Liver (tissue), 3 donors: ENCODE measurements at regions not wholly inside any gene's neighbourhood (a gene's known extent, or its start where the extent isn't known, plus 50 kb on each side); places are given as distances from the start of the nearest gene placed in this dataset.

Source experiments
- EGR1 ChIP-seq, 2 donors: IDR thresholded peaks; 2 replicates each; pipeline ENCODE4 v1.6.1; 2016 to 2018; ENCODE audit warnings: antibody characterized with exemption in 2 of 2, low read depth in 2 of 2
- FOXA1 ChIP-seq: IDR thresholded peaks from 2 replicates; pipeline ENCODE4 v1.6.1; 2016; ENCODE audit warnings: antibody characterized with exemption
- GABPA ChIP-seq, 2 donors: IDR thresholded peaks in 1 of 2; conservative IDR thresholded peaks in 1 of 2; 2 replicates each; pipeline ENCODE4 v1.6.1; 2016; ENCODE audit warnings: antibody characterized with exemption in 2 of 2, mild to moderate bottlenecking in 1 of 2, moderate library complexity in 1 of 2
- HNF4A ChIP-seq, 2 donors: conservative IDR thresholded peaks; 2 replicates each; pipeline ENCODE4 v1.6.1; 2016; ENCODE audit warnings: antibody characterized with exemption in 2 of 2, mild to moderate bottlenecking in 2 of 2
- HNF4G ChIP-seq: IDR thresholded peaks from 2 replicates; pipeline ENCODE4 v1.6.1; 2016; ENCODE audit warnings: antibody characterized with exemption
- JUND ChIP-seq, 2 donors: IDR thresholded peaks; 2 replicates each; pipeline ENCODE4 v1.6.1; 2016; ENCODE audit warnings: antibody characterized with exemption in 2 of 2
- NR2F2 ChIP-seq: IDR thresholded peaks from 2 replicates; pipeline ENCODE4 v1.6.1; 2016; ENCODE audit warnings: antibody characterized with exemption
- RAD21 ChIP-seq, 2 donors: IDR thresholded peaks; 2 replicates each; pipeline ENCODE4 v1.6.1; 2016; ENCODE audit warnings: antibody characterized with exemption in 2 of 2, mild to moderate bottlenecking in 2 of 2
- YY1 ChIP-seq: IDR thresholded peaks from 2 replicates; pipeline ENCODE4 v1.6.1; 2016; ENCODE audit warnings: antibody characterized with exemption, mild to moderate bottlenecking
- TF ChIP-seq, protein P1 (sequence below): IDR thresholded peaks from 2 replicates; pipeline ENCODE4 v1.6.1; 2016; ENCODE audit warnings: antibody characterized with exemption, mild to moderate bottlenecking
- TF ChIP-seq, protein P2 (sequence below): IDR thresholded peaks from 2 replicates; pipeline ENCODE4 v1.6.1; 2016; ENCODE audit warnings: antibody characterized with exemption
- TF ChIP-seq, protein P3 (sequence below): fragments of 150-350 bp; IDR thresholded peaks from 2 replicates; pipeline ENCODE4 v1.5.1; 2017; ENCODE audit warnings: improper control_type of control experiment, low read depth, low read length; ENCODE audit not compliant: missing input control
- donor health status: healthy.
- donor health status: healthy.

DNA sequence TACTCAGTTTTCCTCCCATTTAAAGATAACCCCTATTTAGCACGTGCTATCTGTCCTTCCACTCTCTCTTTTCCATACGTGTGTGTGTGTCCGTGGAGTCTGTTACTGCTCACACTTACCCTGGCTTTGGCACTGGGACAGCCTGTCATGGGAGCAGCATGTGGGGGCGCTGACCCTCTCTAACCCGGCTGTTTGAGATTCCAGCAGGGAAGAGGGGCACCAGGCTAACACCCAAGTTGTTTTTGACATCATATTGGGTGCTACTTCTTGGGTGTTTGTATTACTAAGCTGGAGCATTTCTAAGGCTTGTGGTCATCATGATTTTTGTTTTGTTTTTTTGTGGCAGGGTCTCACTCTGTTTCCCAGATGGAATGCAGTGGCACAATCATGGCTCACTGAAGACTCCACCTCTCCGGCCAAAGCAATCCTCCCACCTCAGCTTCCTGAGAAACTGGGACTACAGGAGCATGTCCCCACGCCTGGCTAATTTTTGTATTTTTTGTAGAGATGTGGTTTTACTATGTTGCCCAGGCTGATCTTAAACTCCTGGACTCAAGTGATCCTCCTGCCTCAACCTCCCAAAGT lies 56.9 kb upstream of the SIMC1 start:
- TF ChIP-seq, protein P1, sequence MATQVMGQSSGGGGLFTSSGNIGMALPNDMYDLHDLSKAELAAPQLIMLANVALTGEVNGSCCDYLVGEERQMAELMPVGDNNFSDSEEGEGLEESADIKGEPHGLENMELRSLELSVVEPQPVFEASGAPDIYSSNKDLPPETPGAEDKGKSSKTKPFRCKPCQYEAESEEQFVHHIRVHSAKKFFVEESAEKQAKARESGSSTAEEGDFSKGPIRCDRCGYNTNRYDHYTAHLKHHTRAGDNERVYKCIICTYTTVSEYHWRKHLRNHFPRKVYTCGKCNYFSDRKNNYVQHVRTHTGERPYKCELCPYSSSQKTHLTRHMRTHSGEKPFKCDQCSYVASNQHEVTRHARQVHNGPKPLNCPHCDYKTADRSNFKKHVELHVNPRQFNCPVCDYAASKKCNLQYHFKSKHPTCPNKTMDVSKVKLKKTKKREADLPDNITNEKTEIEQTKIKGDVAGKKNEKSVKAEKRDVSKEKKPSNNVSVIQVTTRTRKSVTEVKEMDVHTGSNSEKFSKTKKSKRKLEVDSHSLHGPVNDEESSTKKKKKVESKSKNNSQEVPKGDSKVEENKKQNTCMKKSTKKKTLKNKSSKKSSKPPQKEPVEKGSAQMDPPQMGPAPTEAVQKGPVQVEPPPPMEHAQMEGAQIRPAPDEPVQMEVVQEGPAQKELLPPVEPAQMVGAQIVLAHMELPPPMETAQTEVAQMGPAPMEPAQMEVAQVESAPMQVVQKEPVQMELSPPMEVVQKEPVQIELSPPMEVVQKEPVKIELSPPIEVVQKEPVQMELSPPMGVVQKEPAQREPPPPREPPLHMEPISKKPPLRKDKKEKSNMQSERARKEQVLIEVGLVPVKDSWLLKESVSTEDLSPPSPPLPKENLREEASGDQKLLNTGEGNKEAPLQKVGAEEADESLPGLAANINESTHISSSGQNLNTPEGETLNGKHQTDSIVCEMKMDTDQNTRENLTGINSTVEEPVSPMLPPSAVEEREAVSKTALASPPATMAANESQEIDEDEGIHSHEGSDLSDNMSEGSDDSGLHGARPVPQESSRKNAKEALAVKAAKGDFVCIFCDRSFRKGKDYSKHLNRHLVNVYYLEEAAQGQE = no peak
- TF ChIP-seq, protein P2, sequence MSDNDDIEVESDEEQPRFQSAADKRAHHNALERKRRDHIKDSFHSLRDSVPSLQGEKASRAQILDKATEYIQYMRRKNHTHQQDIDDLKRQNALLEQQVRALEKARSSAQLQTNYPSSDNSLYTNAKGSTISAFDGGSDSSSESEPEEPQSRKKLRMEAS = no peak
- TF ChIP-seq, protein P3, sequence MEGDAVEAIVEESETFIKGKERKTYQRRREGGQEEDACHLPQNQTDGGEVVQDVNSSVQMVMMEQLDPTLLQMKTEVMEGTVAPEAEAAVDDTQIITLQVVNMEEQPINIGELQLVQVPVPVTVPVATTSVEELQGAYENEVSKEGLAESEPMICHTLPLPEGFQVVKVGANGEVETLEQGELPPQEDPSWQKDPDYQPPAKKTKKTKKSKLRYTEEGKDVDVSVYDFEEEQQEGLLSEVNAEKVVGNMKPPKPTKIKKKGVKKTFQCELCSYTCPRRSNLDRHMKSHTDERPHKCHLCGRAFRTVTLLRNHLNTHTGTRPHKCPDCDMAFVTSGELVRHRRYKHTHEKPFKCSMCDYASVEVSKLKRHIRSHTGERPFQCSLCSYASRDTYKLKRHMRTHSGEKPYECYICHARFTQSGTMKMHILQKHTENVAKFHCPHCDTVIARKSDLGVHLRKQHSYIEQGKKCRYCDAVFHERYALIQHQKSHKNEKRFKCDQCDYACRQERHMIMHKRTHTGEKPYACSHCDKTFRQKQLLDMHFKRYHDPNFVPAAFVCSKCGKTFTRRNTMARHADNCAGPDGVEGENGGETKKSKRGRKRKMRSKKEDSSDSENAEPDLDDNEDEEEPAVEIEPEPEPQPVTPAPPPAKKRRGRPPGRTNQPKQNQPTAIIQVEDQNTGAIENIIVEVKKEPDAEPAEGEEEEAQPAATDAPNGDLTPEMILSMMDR = no peak
- TF ChIP-seq HNF4G = no peak
- TF ChIP-seq YY1 = no peak
- TF ChIP-seq GABPA (IDR thresholded peaks at IDR 0.05 in 1 of 2, conservative IDR thresholded peaks at IDR 0.05 in 1 of 2) = no peak
- TF ChIP-seq RAD21 (IDR thresholded peaks at IDR 0.05) = no peak
- no peak for TF ChIP-seq EGR1 (IDR thresholded peaks at IDR 0.05; ENCODE audit: low read depth in 2 of 2)
- TF ChIP-seq NR2F2 = no peak
- TF ChIP-seq FOXA1 = no peak
- no peak for TF ChIP-seq JUND (IDR thresholded peaks at IDR 0.05)
- no peak for TF ChIP-seq HNF4A (conservative IDR thresholded peaks at IDR 0.05)
